WTC11 (cell line): ENCODE measurements at regions not wholly inside any gene's neighbourhood (a gene's known extent, or its start where the extent isn't known, plus 50 kb on each side); places are given as distances from the start of the nearest gene placed in this dataset.

Experiments
- ATAC-seq: fragments of 200-7000 bp; cut with Tn5 transposase; 2 replicates; pipeline ENCODE4 v1.10.0; 2021; ENCODE audit warnings: mild to moderate bottlenecking, moderate library complexity
- CTCF ChIA-PET: fragments of 300-600 bp; sonication (Branson Sonifier 250); formaldehyde crosslinking; loops from one replicate; lab custom pipeline; 2021; ENCODE audit warnings: antibody characterized with exemption; lab: Charles Lee
- POLR2A ChIA-PET: fragments of 350-600 bp; sonication (Branson Sonifier 250); formaldehyde crosslinking; loops from one replicate; lab custom pipeline; 2021; ENCODE audit warnings: antibody characterized with exemption; lab: Charles Lee
- DNase-seq: peaks from one replicate; pipeline ENCODE4 v3.0.0; 2021; ENCODE audit warnings: low spot score
- H3K27ac Mint-ChIP-seq: 2 replicates; pipeline ENCODE4 v1.8.0; 2021; ENCODE audit warnings: mixed read lengths
- H3K27me3 Mint-ChIP-seq: 2 replicates; pipeline ENCODE4 v1.8.0; 2021; ENCODE audit warnings: low read depth, mild to moderate bottlenecking, moderate library complexity, mixed read lengths
- H3K36me3 Mint-ChIP-seq: 2 replicates; pipeline ENCODE4 v1.8.0; 2021; ENCODE audit warnings: mixed read lengths
- H3K4me1 Mint-ChIP-seq: 2 replicates; pipeline ENCODE4 v1.8.0; 2022; ENCODE audit warnings: mixed read lengths
- H3K4me3 Mint-ChIP-seq: 2 replicates; pipeline ENCODE4 v1.8.0; 2021; ENCODE audit warnings: mild to moderate bottlenecking, moderate library complexity, mixed read lengths
- H3K9me3 Mint-ChIP-seq: 2 replicates; pipeline ENCODE4 v1.8.0; 2021; ENCODE audit warnings: mixed read lengths
- AFF4 ChIP-seq: sonication (generic); formaldehyde crosslinking; IDR thresholded peaks from 2 replicates; pipeline ENCODE4 v1.8.1; 2023; ENCODE audit warnings: mild to moderate bottlenecking, missing genetic modification reagents, borderline replicate concordance
- ELF4 ChIP-seq: sonication (generic); formaldehyde crosslinking; IDR thresholded peaks from 2 replicates; pipeline ENCODE4 v1.8.1; 2022; ENCODE audit warnings: low read depth, mild to moderate bottlenecking, moderate library complexity, missing genetic modification reagents
- EMX1 ChIP-seq: fragments of 250-450 bp; sonication (Bioruptor Pico); IDR thresholded peaks from 2 replicates; pipeline ENCODE4 v1.8.0; 2021; ENCODE audit warnings: mild to moderate bottlenecking
- FOXP1 ChIP-seq: sonication (generic); formaldehyde crosslinking; IDR thresholded peaks from 2 replicates; pipeline ENCODE4 v1.8.0; 2022; ENCODE audit warnings: missing genetic modification reagents, mild to moderate bottlenecking, moderate library complexity, borderline replicate concordance
- ZBTB21 ChIP-seq: sonication (generic); formaldehyde crosslinking; IDR thresholded peaks from 2 replicates; pipeline ENCODE4 v1.8.1; 2023; ENCODE audit warnings: mild to moderate bottlenecking, missing genetic modification reagents, borderline replicate concordance
- ZNF317 ChIP-seq: sonication (generic); formaldehyde crosslinking; IDR thresholded peaks from 2 replicates; pipeline ENCODE4 v1.8.1; 2023; ENCODE audit warnings: low read depth, mild to moderate bottlenecking, moderate library complexity, missing genetic modification reagents, borderline replicate concordance
- TF ChIP-seq, protein P1 (sequence below): fragments of 250-450 bp; sonication (Bioruptor Pico); IDR thresholded peaks from 2 replicates; pipeline ENCODE4 v1.8.0; 2021; ENCODE audit warnings: mild to moderate bottlenecking
- TF ChIP-seq, protein P2 (sequence below): sonication (generic); formaldehyde crosslinking; IDR thresholded peaks from 2 replicates; pipeline ENCODE4 v1.8.1; 2023; ENCODE audit warnings: mild to moderate bottlenecking, missing genetic modification reagents
- TF ChIP-seq, protein P3 (sequence below): fragments of 250-450 bp; sonication (Bioruptor Pico); IDR thresholded peaks from 2 replicates; pipeline ENCODE4 v1.9.0; 2021; ENCODE audit warnings: mild to moderate bottlenecking
- TF ChIP-seq, protein P4 (sequence below): fragments of 250-450 bp; sonication (Bioruptor Pico); conservative IDR thresholded peaks from 2 replicates; pipeline ENCODE4 v1.9.0; 2021; ENCODE audit warnings: mild to moderate bottlenecking

GRCh38 chr1:199301472-199302217, 662.8 kb downstream of the PTPRC start:
- Mint-ChIP-seq H3K27me3 (no peaks in the 10 kb centered on the region), H3K36me3 (no peaks in the 10 kb centered on the region), H3K4me1 (peaks cover 18% of the 10 kb centered on the region)
- DNase-seq = no peak
- CTCF ChIA-PET = no interaction called here
- no peak for TF ChIP-seq FOXP1 (CRISPR knock-in tag)
- TF ChIP-seq, all 79 proteins: peak for 0
- Mint-ChIP-seq H3K27ac (no peak overlapping the region), H3K9me3 (no peaks in the 10 kb centered on the region), H3K4me3 (no peak overlapping the region)
- no peak for ATAC-seq
- POLR2A ChIA-PET = no interaction called here

GRCh38 chr1:199302554-199302953, 663.7 kb downstream of the PTPRC start:
- CTCF ChIA-PET = no interaction called here
- no peak for ATAC-seq
- TF ChIP-seq ZNF317 (no peak), ELF4 (CRISPR knock-in tag) (no peak), AFF4 (CRISPR knock-in tag) (no peak), ZBTB21 (CRISPR knock-in tag) (no peak), EMX1 (CRISPR knock-in tag) (no peak)
- TF ChIP-seq, protein P1, sequence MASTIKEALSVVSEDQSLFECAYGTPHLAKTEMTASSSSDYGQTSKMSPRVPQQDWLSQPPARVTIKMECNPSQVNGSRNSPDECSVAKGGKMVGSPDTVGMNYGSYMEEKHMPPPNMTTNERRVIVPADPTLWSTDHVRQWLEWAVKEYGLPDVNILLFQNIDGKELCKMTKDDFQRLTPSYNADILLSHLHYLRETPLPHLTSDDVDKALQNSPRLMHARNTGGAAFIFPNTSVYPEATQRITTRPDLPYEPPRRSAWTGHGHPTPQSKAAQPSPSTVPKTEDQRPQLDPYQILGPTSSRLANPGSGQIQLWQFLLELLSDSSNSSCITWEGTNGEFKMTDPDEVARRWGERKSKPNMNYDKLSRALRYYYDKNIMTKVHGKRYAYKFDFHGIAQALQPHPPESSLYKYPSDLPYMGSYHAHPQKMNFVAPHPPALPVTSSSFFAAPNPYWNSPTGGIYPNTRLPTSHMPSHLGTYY (CRISPR knock-in tag) = no peak
- TF ChIP-seq, protein P2, sequence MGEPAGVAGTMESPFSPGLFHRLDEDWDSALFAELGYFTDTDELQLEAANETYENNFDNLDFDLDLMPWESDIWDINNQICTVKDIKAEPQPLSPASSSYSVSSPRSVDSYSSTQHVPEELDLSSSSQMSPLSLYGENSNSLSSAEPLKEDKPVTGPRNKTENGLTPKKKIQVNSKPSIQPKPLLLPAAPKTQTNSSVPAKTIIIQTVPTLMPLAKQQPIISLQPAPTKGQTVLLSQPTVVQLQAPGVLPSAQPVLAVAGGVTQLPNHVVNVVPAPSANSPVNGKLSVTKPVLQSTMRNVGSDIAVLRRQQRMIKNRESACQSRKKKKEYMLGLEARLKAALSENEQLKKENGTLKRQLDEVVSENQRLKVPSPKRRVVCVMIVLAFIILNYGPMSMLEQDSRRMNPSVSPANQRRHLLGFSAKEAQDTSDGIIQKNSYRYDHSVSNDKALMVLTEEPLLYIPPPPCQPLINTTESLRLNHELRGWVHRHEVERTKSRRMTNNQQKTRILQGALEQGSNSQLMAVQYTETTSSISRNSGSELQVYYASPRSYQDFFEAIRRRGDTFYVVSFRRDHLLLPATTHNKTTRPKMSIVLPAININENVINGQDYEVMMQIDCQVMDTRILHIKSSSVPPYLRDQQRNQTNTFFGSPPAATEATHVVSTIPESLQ = no peak
- TF ChIP-seq, protein P3, sequence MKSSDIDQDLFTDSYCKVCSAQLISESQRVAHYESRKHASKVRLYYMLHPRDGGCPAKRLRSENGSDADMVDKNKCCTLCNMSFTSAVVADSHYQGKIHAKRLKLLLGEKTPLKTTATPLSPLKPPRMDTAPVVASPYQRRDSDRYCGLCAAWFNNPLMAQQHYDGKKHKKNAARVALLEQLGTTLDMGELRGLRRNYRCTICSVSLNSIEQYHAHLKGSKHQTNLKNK (CRISPR knock-in tag) = no peak

DNA sequence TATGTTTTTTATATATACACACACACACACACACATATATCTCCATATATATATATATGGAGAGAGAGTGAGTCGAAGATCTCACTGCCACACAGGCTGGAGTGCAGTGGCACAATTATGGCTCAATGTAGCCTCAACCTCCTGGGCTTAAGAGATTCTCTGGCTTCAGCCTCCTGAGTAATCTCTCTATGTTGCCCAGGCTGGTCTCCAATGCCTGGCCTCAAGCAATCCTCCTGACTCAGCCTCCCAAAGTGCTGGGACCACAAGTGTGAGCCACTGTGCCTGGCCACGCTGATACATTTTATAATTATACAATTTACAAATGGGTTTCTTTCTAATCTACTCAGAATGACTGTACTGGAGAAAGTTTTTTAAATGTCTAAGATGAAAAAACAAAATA, 664.2 kb downstream of the PTPRC start:
- Mint-ChIP-seq H3K27me3 (no peaks in the 10 kb centered on the region), H3K4me1 (peaks cover 23% of the 10 kb centered on the region), H3K9me3 (no peaks in the 10 kb centered on the region), H3K36me3 (no peaks in the 10 kb centered on the region), H3K27ac (no peak overlapping the region), H3K4me3 (no peak overlapping the region)
- DNase-seq (no peak), ATAC-seq (no peak)
- POLR2A ChIA-PET = no interaction called here
- TF ChIP-seq, protein P4, sequence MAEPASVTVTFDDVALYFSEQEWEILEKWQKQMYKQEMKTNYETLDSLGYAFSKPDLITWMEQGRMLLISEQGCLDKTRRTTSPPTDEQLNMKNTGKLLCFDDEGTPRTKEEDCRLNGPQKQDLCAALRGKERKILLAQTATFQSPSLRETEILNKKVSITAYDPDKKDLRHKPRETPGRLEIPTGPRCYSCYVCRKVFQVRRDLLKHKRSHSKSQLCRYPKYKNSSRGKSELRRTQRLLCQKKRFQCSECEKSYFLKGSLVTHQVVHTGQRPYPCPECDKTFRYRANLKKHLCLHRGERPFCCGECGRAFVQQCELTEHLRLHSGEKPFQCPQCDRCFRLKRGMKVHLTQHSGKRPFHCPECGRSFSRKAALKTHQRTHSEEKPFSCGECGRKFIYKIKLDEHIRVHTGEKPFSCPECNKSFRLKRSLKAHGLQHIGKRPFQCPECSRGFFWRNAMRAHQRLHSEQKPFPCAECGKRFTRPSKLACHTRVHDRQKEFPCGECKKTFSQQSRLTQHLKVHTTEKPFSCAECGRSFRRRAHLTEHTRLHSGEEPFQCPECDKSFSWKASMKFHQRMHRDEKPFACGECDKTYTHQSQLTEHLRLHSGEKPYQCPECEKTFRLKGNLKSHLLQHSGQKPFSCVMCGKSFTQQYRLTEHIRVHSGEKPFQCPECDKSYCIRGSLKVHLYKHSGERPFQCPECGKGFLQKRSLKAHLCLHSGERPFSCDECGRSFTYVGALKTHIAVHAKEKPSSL (CRISPR knock-in tag) = no peak
- TF ChIP-seq, all 79 proteins: peak for 0
- CTCF ChIA-PET = no interaction called here

More at GRCh38 chr1:199302554-199302953, 663.7 kb downstream of the PTPRC start:
- Mint-ChIP-seq H3K4me3 (no peak overlapping the region), H3K4me1 (peaks cover 23% of the 10 kb centered on the region), H3K36me3 (no peaks in the 10 kb centered on the region), H3K27me3 (no peaks in the 10 kb centered on the region), H3K27ac (no peak overlapping the region), H3K9me3 (no peaks in the 10 kb centered on the region)
- no peak for DNase-seq
- POLR2A ChIA-PET = no interaction called here
